Hypothalamus (tissue), 51 donors: ENCODE measurements at regions not wholly inside any gene's neighbourhood (a gene's known extent, or its start where the extent isn't known, plus 50 kb on each side); places are given as distances from the start of the nearest gene placed in this dataset.
"Not testable (repeated sequence)": the region's sequence is repeated elsewhere in the genome, so short reads cannot be mapped to it uniquely, and the experiment has no call there.

Experiments used
- DNase-seq, 51 donors: peaks; one replicate each; lab custom pipeline; 2025; lab: John Stamatoyannopoulos, UW

- no peak for DNase-seq
Observed at GRCh38 chr3:145429546-145429945, 731.4 kb downstream of the PLOD2 start.

- no peak for DNase-seq
Observed at GRCh38 chr3:145448436-145448835, 712.5 kb downstream of the PLOD2 start.

GRCh38 chr3:145450018-145450682 is 710.8 kb downstream of the PLOD2 start:
- no peak for DNase-seq

- no peak for DNase-seq
Observed at GRCh38 chr3:145457825-145458552, 703.0 kb downstream of the PLOD2 start.

GRCh38 chr3:145459681-145460080 is 701.3 kb downstream of the PLOD2 start:
- not testable (repeated sequence) for DNase-seq

GRCh38 chr3:145471976-145472375 is 689.0 kb downstream of the PLOD2 start:
- DNase-seq: no peak

GRCh38 chr3:145482735-145483134 is 678.2 kb downstream of the PLOD2 start:
- not testable (repeated sequence) for DNase-seq

GRCh38 chr3:145483992-145484391 is 677.0 kb downstream of the PLOD2 start:
- no peak for DNase-seq

GRCh38 chr3:145489011-145489410 is 672.0 kb downstream of the PLOD2 start:
- DNase-seq: no peak

GRCh38 chr3:145490088-145491048 is 670.6 kb downstream of the PLOD2 start:
- DNase-seq: no peak

- no peak for DNase-seq
Observed at GRCh38 chr3:145492456-145492855, 668.5 kb downstream of the PLOD2 start.

GRCh38 chr3:145517416-145517815 is 643.6 kb downstream of the PLOD2 start:
- not testable (repeated sequence) for DNase-seq

- no peak for DNase-seq
Observed at GRCh38 chr3:145518639-145519038, 642.3 kb downstream of the PLOD2 start.

- no peak for DNase-seq
Observed at GRCh38 chr3:145519398-145520047, 641.5 kb downstream of the PLOD2 start.

GRCh38 chr3:145522179-145522578 is 638.8 kb downstream of the PLOD2 start:
- DNase-seq: no peak

GRCh38 chr3:145522893-145523651 is 637.9 kb downstream of the PLOD2 start:
- no peak for DNase-seq

- no peak for DNase-seq
Observed at GRCh38 chr3:145531548-145531947, 629.4 kb downstream of the PLOD2 start.

GRCh38 chr3:145533696-145534095 is 627.3 kb downstream of the PLOD2 start:
- no peak for DNase-seq

- DNase-seq: no peak
Observed at GRCh38 chr3:145536461-145536860, 624.5 kb downstream of the PLOD2 start.

- DNase-seq: no peak
Observed at GRCh38 chr3:145550522-145550921, 610.5 kb downstream of the PLOD2 start.
